ENCODE measurements at regions not wholly inside any gene's neighbourhood (a gene's known extent, or its start where the extent isn't known, plus 50 kb on each side); places are given as distances from the start of the nearest gene placed in this dataset.

DNA sequence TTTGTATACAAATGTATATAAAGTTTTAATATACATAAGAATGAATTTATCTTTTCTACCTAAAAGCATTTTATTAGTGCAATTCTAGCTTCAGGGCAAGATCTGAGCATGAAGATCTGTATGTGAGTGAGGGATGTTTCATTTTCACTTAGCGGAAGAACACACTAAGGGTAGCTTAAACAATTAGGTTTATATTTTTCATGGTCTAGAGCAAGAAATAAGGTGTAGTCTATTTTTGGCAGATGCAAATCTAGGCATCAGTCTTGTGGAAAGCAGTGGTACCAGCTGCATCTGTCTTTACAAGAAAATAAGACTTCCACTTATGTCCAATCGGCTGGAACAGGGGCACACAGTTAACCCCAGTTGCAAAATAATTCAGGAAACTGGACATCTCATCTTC is 433.3 kb downstream of the ADAM29 start:
- no peak for DNase-seq
- ATAC-seq, result no peak
- Mint-ChIP-seq H3K27me3 (no peaks in the 10 kb centered on the region), H3K9me3 (peaks cover 0 to 12% of the 10 kb centered on the region in 2 donors), H3K4me1 (no peaks in the 10 kb centered on the region), H3K4me3 (no peak overlapping the region), H3K27ac (no peak overlapping the region)

- Mint-ChIP-seq H3K27me3 (no peaks in the 10 kb centered on the region), H3K4me1 (no peaks in the 10 kb centered on the region), H3K9me3 (no peaks in the 10 kb centered on the region), H3K4me3 (no peak overlapping the region), H3K27ac (no peak overlapping the region)
- no peak for ATAC-seq
- DNase-seq, result no peak
These were observed 443.0 kb downstream of the GPM6A start for GRCh38 chr4:175369087-175369486.

- no peaks in the 10 kb centered on the region for H3K27me3 Mint-ChIP-seq
These were observed 441.0 kb downstream of the GPM6A start for GRCh38 chr4:175371091-175371490.

GRCh38 chr4:175373031-175373430 is 439.0 kb downstream of the GPM6A start:
- Mint-ChIP-seq H3K9me3 (no peaks in the 10 kb centered on the region), H3K27me3 (no peaks in the 10 kb centered on the region), H3K4me1 (no peaks in the 10 kb centered on the region), H3K27ac (no peak overlapping the region), H3K4me3 (no peak overlapping the region)
- DNase-seq (no peak), ATAC-seq (no peak)

More at GRCh38 chr4:175371091-175371490, 441.0 kb downstream of the GPM6A start:
- H3K4me3 Mint-ChIP-seq, result no peak overlapping the region
- DNase-seq (no peak), ATAC-seq (no peak)
- no peak overlapping the region for H3K27ac Mint-ChIP-seq
- no peaks in the 10 kb centered on the region for H3K9me3 Mint-ChIP-seq
- no peaks in the 10 kb centered on the region for H3K4me1 Mint-ChIP-seq

DNA sequence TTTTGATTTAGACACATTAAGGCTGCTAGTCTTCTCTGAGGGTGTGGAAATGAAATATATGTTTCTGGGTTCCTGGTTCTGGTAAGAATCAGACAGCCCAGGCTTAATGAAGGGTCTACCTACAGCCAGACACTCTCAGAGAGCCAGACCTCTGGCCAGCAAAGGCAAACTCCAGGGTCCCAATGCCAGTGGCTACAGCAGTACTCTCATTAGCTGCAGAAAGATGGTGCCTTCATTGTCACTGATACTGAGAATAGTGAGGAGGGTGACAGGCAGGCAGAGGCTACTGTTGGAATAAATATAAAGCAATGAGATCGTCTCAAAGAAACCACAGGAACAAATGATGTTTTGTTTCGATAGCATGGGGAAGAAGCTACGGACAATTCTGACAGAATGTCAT is 437.6 kb downstream of the GPM6A start:
- ATAC-seq, result no peak
- H3K27me3 Mint-ChIP-seq, result no peaks in the 10 kb centered on the region
- H3K9me3 Mint-ChIP-seq, result no peaks in the 10 kb centered on the region

GRCh38 chr4:175376287-175376977 is 435.6 kb downstream of the GPM6A start:
- H3K4me3 Mint-ChIP-seq, result no peak overlapping the region

More for the DNA sequence above, 437.6 kb downstream of the GPM6A start:
- H3K4me3 Mint-ChIP-seq, result no peak overlapping the region
- no peak for DNase-seq
- no peaks in the 10 kb centered on the region for H3K4me1 Mint-ChIP-seq
- H3K27ac Mint-ChIP-seq, result no peak overlapping the region

GRCh38 chr4:175377203-175377602 is 434.9 kb downstream of the GPM6A start:
- H3K27me3 Mint-ChIP-seq, result no peaks in the 10 kb centered on the region
- H3K9me3 Mint-ChIP-seq, result no peaks in the 10 kb centered on the region
- no peak overlapping the region for H3K4me3 Mint-ChIP-seq
- no peak for ATAC-seq
- no peak for DNase-seq
- no peak overlapping the region for H3K27ac Mint-ChIP-seq
- H3K4me1 Mint-ChIP-seq, result no peaks in the 10 kb centered on the region

More at GRCh38 chr4:175376287-175376977, 435.6 kb downstream of the GPM6A start:
- H3K4me1 Mint-ChIP-seq, result no peaks in the 10 kb centered on the region
- ATAC-seq, result no peak
- DNase-seq, result no peak
- H3K27me3 Mint-ChIP-seq, result no peaks in the 10 kb centered on the region
- H3K9me3 Mint-ChIP-seq, result no peaks in the 10 kb centered on the region
- no peak overlapping the region for H3K27ac Mint-ChIP-seq

GRCh38 chr4:175378372-175378771 is 433.7 kb downstream of the GPM6A start:
- DNase-seq, result no peak
- no peaks in the 10 kb centered on the region for H3K4me1 Mint-ChIP-seq
- ATAC-seq, result no peak
- no peaks in the 10 kb centered on the region for H3K9me3 Mint-ChIP-seq
- H3K27me3 Mint-ChIP-seq, result no peaks in the 10 kb centered on the region
- H3K4me3 Mint-ChIP-seq, result no peak overlapping the region
- no peak overlapping the region for H3K27ac Mint-ChIP-seq

DNA sequence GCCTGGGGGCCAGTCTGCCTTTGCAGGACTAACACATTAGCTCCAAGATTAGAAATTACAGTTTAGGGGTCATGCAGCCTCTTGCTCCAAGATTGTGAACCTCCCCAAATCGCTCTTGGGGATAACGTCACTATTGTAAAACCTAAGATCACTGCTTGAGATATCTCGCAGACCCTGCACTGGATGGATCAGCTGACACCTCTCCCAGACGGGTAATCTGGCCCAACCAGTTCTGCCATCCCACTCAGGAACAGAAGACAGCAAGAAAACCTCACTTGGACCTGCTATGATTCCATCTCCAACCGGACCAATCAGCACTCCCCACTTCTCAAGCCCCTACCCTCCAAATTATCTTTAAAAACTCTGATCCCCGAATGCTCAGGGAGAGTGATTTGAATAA is 431.2 kb downstream of the GPM6A start:
- ATAC-seq (no peak), DNase-seq (no peak)
- Mint-ChIP-seq H3K27me3 (no peaks in the 10 kb centered on the region), H3K9me3 (no peaks in the 10 kb centered on the region), H3K27ac (no peak overlapping the region), H3K4me1 (no peaks in the 10 kb centered on the region), H3K4me3 (no peak overlapping the region)

- Mint-ChIP-seq H3K4me3 (no peak overlapping the region), H3K4me1 (no peaks in the 10 kb centered on the region), H3K27ac (no peak overlapping the region), H3K27me3 (no peaks in the 10 kb centered on the region), H3K9me3 (peaks cover 0 to 38% of the 10 kb centered on the region in 2 donors)
- ATAC-seq, result no peak
- DNase-seq, result no peak
These were observed 426.3 kb downstream of the GPM6A start for GRCh38 chr4:175385797-175386196.

GRCh38 chr4:175386776-175387507 is 425.1 kb downstream of the GPM6A start:
- Mint-ChIP-seq H3K27me3 (no peaks in the 10 kb centered on the region), H3K4me1 (no peaks in the 10 kb centered on the region), H3K4me3 (no peak overlapping the region), H3K9me3 (peaks cover 0 to 42% of the 10 kb centered on the region in 2 donors), H3K27ac (no peak overlapping the region)
- DNase-seq (no peak), ATAC-seq (peak; percentile 20)

GRCh38 chr4:175394208-175394607 is 417.9 kb downstream of the GPM6A start:
- DNase-seq, result no peak
- H3K4me3 Mint-ChIP-seq, result no peak overlapping the region

GRCh38 chr4:175405961-175406360 is 406.1 kb downstream of the GPM6A start:
- H3K9me3 Mint-ChIP-seq, result no peaks in the 10 kb centered on the region
- H3K27me3 Mint-ChIP-seq, result no peaks in the 10 kb centered on the region
- no peak for ATAC-seq
- H3K4me1 Mint-ChIP-seq, result no peaks in the 10 kb centered on the region
- no peak for DNase-seq
- H3K4me3 Mint-ChIP-seq, result no peak overlapping the region
- H3K27ac Mint-ChIP-seq, result no peak overlapping the region

More at GRCh38 chr4:175394208-175394607, 417.9 kb downstream of the GPM6A start:
- no peak overlapping the region for H3K27ac Mint-ChIP-seq
- H3K27me3 Mint-ChIP-seq, result no peaks in the 10 kb centered on the region
- H3K9me3 Mint-ChIP-seq, result peaks cover 0 to 17% of the 10 kb centered on the region in 2 donors
- ATAC-seq, result no peak
- H3K4me1 Mint-ChIP-seq, result no peaks in the 10 kb centered on the region

- Mint-ChIP-seq H3K27me3 (no peaks in the 10 kb centered on the region), H3K4me1 (no peaks in the 10 kb centered on the region), H3K9me3 (peaks cover 0 to 6% of the 10 kb centered on the region in 2 donors), H3K4me3 (no peak overlapping the region), H3K27ac (no peak overlapping the region)
- no peak for ATAC-seq
- no peak for DNase-seq
These were observed 404.1 kb downstream of the GPM6A start for GRCh38 chr4:175407926-175408325.

DNA sequence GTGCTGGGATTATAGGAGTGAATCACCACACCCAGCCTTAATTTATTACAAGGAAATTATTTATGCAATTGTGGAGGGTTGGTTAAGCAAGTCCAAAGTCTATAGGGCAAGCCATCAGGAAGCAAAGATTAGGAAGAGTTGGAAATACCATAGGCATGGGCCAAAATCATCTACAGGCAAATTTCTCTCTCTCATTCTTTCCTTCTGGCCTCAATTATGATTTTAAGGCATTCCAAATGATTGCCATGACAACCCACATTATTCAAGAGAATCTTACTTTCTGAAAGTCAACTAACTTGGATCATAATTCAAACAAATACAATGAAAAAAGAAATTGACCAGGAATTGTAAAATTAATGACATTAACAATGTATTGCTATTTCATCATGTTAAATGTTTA is 400.8 kb downstream of the GPM6A start:
- no peak for DNase-seq
- Mint-ChIP-seq H3K27ac (no peak overlapping the region), H3K27me3 (no peaks in the 10 kb centered on the region), H3K4me1 (no peaks in the 10 kb centered on the region), H3K4me3 (no peak overlapping the region), H3K9me3 (peaks cover 9 to 16% of the 10 kb centered on the region in 2 donors)
- ATAC-seq, result no peak

GRCh38 chr4:175412161-175412560 is 399.9 kb downstream of the GPM6A start:
- no peak overlapping the region for H3K4me3 Mint-ChIP-seq
- H3K27me3 Mint-ChIP-seq, result no peaks in the 10 kb centered on the region
- no peak for ATAC-seq
- no peak for DNase-seq
- no peaks in the 10 kb centered on the region for H3K4me1 Mint-ChIP-seq
- H3K27ac Mint-ChIP-seq, result no peak overlapping the region
- peaks cover 9 to 16% of the 10 kb centered on the region in 2 donors for H3K9me3 Mint-ChIP-seq
